ENCODE measurements at regions not wholly inside any gene's neighbourhood (a gene's known extent, or its start where the extent isn't known, plus 50 kb on each side); places are given as distances from the start of the nearest gene placed in this dataset.

- Histone ChIP-seq H3K9me3 (ENCODE audit: control insufficient read depth, low read length) (no peaks in the 10 kb centered on the region), H3K27me3 (ENCODE audit: control insufficient read depth, insufficient read depth, low read length, poor library complexity, severe bottlenecking) (no peaks in the 10 kb centered on the region), H3K4me3 (ENCODE audit: low read length) (no peak overlapping the region), H3K27ac (ENCODE audit: low read depth, low read length) (no peak overlapping the region), H3K4me1 (ENCODE audit: control insufficient read depth, insufficient read depth, low read length) (no peaks in the 10 kb centered on the region), H3K36me3 (ENCODE audit: control insufficient read depth, insufficient read depth, low read length) (no peaks in the 10 kb centered on the region), H3K9ac (ENCODE audit: extremely low read depth, low read length, poor library complexity, severe bottlenecking) (no peak overlapping the region)
- no peak for TF ChIP-seq CTCF (conservative IDR thresholded peaks at IDR 0.05)
- Mint-ChIP-seq H3K4me1 (peaks cover 20% of the 10 kb centered on the region), H3K4me3 (no peak overlapping the region), H3K36me3 (ENCODE audit: low read depth) (no peaks in the 10 kb centered on the region), H3K9me3 (no peaks in the 10 kb centered on the region), H3K27ac (no peak overlapping the region), H3K27me3 (ENCODE audit: insufficient read depth) (no peaks in the 10 kb centered on the region)
- no peak for DNase-seq
- WGBS, 2 experiments (ENCODE audit: insufficient coverage in 1 of 2, insufficient read length in 1 of 2): 60 to 83% methylated on average over 1 to 2 of the region's 2 CpGs
These were observed 232.5 kb upstream of the NDST3 start for GRCh38 chr4:117801756-117802155.

GRCh38 chr4:117811731-117812130, 222.6 kb upstream of the NDST3 start:
- no peak for TF ChIP-seq CTCF (conservative IDR thresholded peaks at IDR 0.05)
- Mint-ChIP-seq H3K27me3 (ENCODE audit: insufficient read depth) (no peaks in the 10 kb centered on the region), H3K4me1 (peaks cover 9% of the 10 kb centered on the region), H3K4me3 (no peak overlapping the region), H3K27ac (no peak overlapping the region), H3K36me3 (ENCODE audit: low read depth) (no peaks in the 10 kb centered on the region), H3K9me3 (no peaks in the 10 kb centered on the region)
- H3K36me3 ChIP-seq (ENCODE audit: control insufficient read depth, insufficient read depth, low read length): no peaks in the 10 kb centered on the region
- 100% methylated on average over 1 of the region's 1 CpG; no CpG with 5 or more reads in 1 of the 2 experiments for WGBS, 2 experiments (ENCODE audit: insufficient coverage in 1 of 2, insufficient read length in 1 of 2)
- H3K27me3 ChIP-seq (ENCODE audit: control insufficient read depth, insufficient read depth, low read length, poor library complexity, severe bottlenecking): no peaks in the 10 kb centered on the region
- H3K9me3 ChIP-seq (ENCODE audit: control insufficient read depth, low read length): no peaks in the 10 kb centered on the region
- DNase-seq: no peak
- H3K4me1 ChIP-seq (ENCODE audit: control insufficient read depth, insufficient read depth, low read length): no peaks in the 10 kb centered on the region
- no peak overlapping the region for H3K27ac ChIP-seq (ENCODE audit: low read depth, low read length)
- H3K4me3 ChIP-seq (ENCODE audit: low read length): no peak overlapping the region
- no peak overlapping the region for H3K9ac ChIP-seq (ENCODE audit: extremely low read depth, low read length, poor library complexity, severe bottlenecking)

- Mint-ChIP-seq H3K4me3 (no peak overlapping the region), H3K9me3 (no peaks in the 10 kb centered on the region), H3K36me3 (ENCODE audit: low read depth) (no peaks in the 10 kb centered on the region), H3K27me3 (ENCODE audit: insufficient read depth) (no peaks in the 10 kb centered on the region), H3K4me1 (peaks cover 11% of the 10 kb centered on the region), H3K27ac (no peak overlapping the region)
- Histone ChIP-seq H3K4me3 (ENCODE audit: low read length) (no peak overlapping the region), H3K27ac (ENCODE audit: low read depth, low read length) (peak overlapping the region; percentile 33), H3K9me3 (ENCODE audit: control insufficient read depth, low read length) (no peaks in the 10 kb centered on the region), H3K4me1 (ENCODE audit: control insufficient read depth, insufficient read depth, low read length) (no peaks in the 10 kb centered on the region), H3K9ac (ENCODE audit: extremely low read depth, low read length, poor library complexity, severe bottlenecking) (no peak overlapping the region), H3K27me3 (ENCODE audit: control insufficient read depth, insufficient read depth, low read length, poor library complexity, severe bottlenecking) (no peaks in the 10 kb centered on the region), H3K36me3 (ENCODE audit: control insufficient read depth, insufficient read depth, low read length) (no peaks in the 10 kb centered on the region)
- no peak for DNase-seq
- WGBS, 2 experiments (ENCODE audit: insufficient coverage in 1 of 2, insufficient read length in 1 of 2): 73 to 83% methylated on average over 3 to 5 of the region's 5 CpGs
- no peak for TF ChIP-seq CTCF (conservative IDR thresholded peaks at IDR 0.05)
These were observed 219.7 kb upstream of the NDST3 start for GRCh38 chr4:117814277-117815246.
